ENCODE measurements at regions not wholly inside any gene's neighbourhood (a gene's known extent, or its start where the extent isn't known, plus 50 kb on each side); places are given as distances from the start of the nearest gene placed in this dataset.
"Not testable (repeated sequence)": the region's sequence is repeated elsewhere in the genome, so short reads cannot be mapped to it uniquely, and the experiment has no call there.

GRCh38 chr6:126204126-126204525, 135.8 kb upstream of the CENPW start:
- no peak for DNase-seq (ENCODE audit: low spot score, unreplicated experiment)
- Mint-ChIP-seq H3K36me3 (ENCODE audit: insufficient read depth) (no peaks in the 10 kb centered on the region), H3K4me3 (ENCODE audit: low read depth) (no peak overlapping the region), H3K4me1 (ENCODE audit: low read depth) (no peaks in the 10 kb centered on the region), H3K27me3 (no peaks in the 10 kb centered on the region), H3K27ac (no peak overlapping the region), H3K9me3 (ENCODE audit: low read depth) (no peaks in the 10 kb centered on the region)
- no peak for TF ChIP-seq CTCF (IDR thresholded peaks at IDR 0.05; ENCODE audit: unreplicated experiment)

- TF ChIP-seq CTCF (IDR thresholded peaks at IDR 0.05; ENCODE audit: unreplicated experiment), result no peak
- no peaks in the 10 kb centered on the region for H3K9me3 Mint-ChIP-seq (ENCODE audit: low read depth)
- DNase-seq (ENCODE audit: low spot score, unreplicated experiment), result no peak
- no peak overlapping the region for H3K27ac Mint-ChIP-seq
- no peaks in the 10 kb centered on the region for H3K4me1 Mint-ChIP-seq (ENCODE audit: low read depth)
- H3K36me3 Mint-ChIP-seq (ENCODE audit: insufficient read depth), result no peaks in the 10 kb centered on the region
- no peaks in the 10 kb centered on the region for H3K27me3 Mint-ChIP-seq
- no peak overlapping the region for H3K4me3 Mint-ChIP-seq (ENCODE audit: low read depth)
Measured at GRCh38 chr6:126204598-126204997, 135.3 kb upstream of the CENPW start.

- Mint-ChIP-seq H3K27ac (no peak overlapping the region), H3K36me3 (ENCODE audit: insufficient read depth) (no peaks in the 10 kb centered on the region), H3K9me3 (ENCODE audit: low read depth) (no peaks in the 10 kb centered on the region), H3K4me1 (ENCODE audit: low read depth) (no peaks in the 10 kb centered on the region), H3K4me3 (ENCODE audit: low read depth) (no peak overlapping the region), H3K27me3 (no peaks in the 10 kb centered on the region)
- DNase-seq (ENCODE audit: low spot score, unreplicated experiment), result no peak
- no peak for TF ChIP-seq CTCF (IDR thresholded peaks at IDR 0.05; ENCODE audit: unreplicated experiment)
Measured at GRCh38 chr6:126206504-126207246, 133.2 kb upstream of the CENPW start.

- no peak for DNase-seq (ENCODE audit: low spot score, unreplicated experiment)
- TF ChIP-seq CTCF (IDR thresholded peaks at IDR 0.05; ENCODE audit: unreplicated experiment), result no peak
- H3K9me3 Mint-ChIP-seq (ENCODE audit: low read depth), result no peaks in the 10 kb centered on the region
- H3K27ac Mint-ChIP-seq, result no peak overlapping the region
- no peaks in the 10 kb centered on the region for H3K4me1 Mint-ChIP-seq (ENCODE audit: low read depth)
- H3K36me3 Mint-ChIP-seq (ENCODE audit: insufficient read depth), result no peaks in the 10 kb centered on the region
- no peak overlapping the region for H3K4me3 Mint-ChIP-seq (ENCODE audit: low read depth)
- no peaks in the 10 kb centered on the region for H3K27me3 Mint-ChIP-seq
Measured at GRCh38 chr6:126210398-126211075, 129.4 kb upstream of the CENPW start.

GRCh38 chr6:126217497-126217896, 122.4 kb upstream of the CENPW start:
- peaks cover 6% of the 10 kb centered on the region for H3K9me3 Mint-ChIP-seq (ENCODE audit: low read depth)
- H3K27me3 Mint-ChIP-seq, result no peaks in the 10 kb centered on the region
- H3K4me3 Mint-ChIP-seq (ENCODE audit: low read depth), result no peak overlapping the region
- no peak overlapping the region for H3K27ac Mint-ChIP-seq
- DNase-seq (ENCODE audit: low spot score, unreplicated experiment), result no peak
- TF ChIP-seq CTCF (IDR thresholded peaks at IDR 0.05; ENCODE audit: unreplicated experiment), result no peak
- no peaks in the 10 kb centered on the region for H3K4me1 Mint-ChIP-seq (ENCODE audit: low read depth)
- peaks cover 1% of the 10 kb centered on the region for H3K36me3 Mint-ChIP-seq (ENCODE audit: insufficient read depth)

- H3K9me3 Mint-ChIP-seq (ENCODE audit: low read depth); H3K4me1 Mint-ChIP-seq (ENCODE audit: low read depth); H3K27ac Mint-ChIP-seq; DNase-seq (ENCODE audit: low spot score, unreplicated experiment); H3K36me3 Mint-ChIP-seq (ENCODE audit: insufficient read depth); H3K4me3 Mint-ChIP-seq (ENCODE audit: low read depth); H3K27me3 Mint-ChIP-seq: not testable (repeated sequence)
Measured at GRCh38 chr6:126220901-126221300, 119.0 kb upstream of the CENPW start.

Data from progenitor cell of endocrine pancreas (in vitro differentiated cells).